Smooth muscle cell (in vitro differentiated cells): ENCODE measurements at regions not wholly inside any gene's neighbourhood (a gene's known extent, or its start where the extent isn't known, plus 50 kb on each side); places are given as distances from the start of the nearest gene placed in this dataset.

Experiments used
- DNase-seq: peaks from one replicate; lab custom pipeline; 2025; ENCODE audit not compliant: unreplicated experiment; lab: John Stamatoyannopoulos, UW
- H2AFZ ChIP-seq: fragments of 200-600 bp; sonication (generic); 2 replicates; pipeline ENCODE4 v1.6.0; 2016; ENCODE audit warnings: antibody characterized with exemption, low read depth, mild to moderate bottlenecking
- H3F3A ChIP-seq: fragments of 200-600 bp; sonication (generic); 2 replicates; pipeline ENCODE4 v1.6.0; 2017; ENCODE audit warnings: antibody characterized with exemption, low read depth
- H3K27ac ChIP-seq: fragments of 200-600 bp; sonication (generic); 2 replicates; pipeline ENCODE4 v1.5.1; 2016; ENCODE audit warnings: low read depth, mild to moderate bottlenecking
- H3K27me3 ChIP-seq: fragments of 200-600 bp; sonication (generic); 2 replicates; pipeline ENCODE4 v1.6.1; 2016; ENCODE audit warnings: low read depth, mild to moderate bottlenecking
- H3K36me3 ChIP-seq: fragments of 200-600 bp; sonication (generic); 2 replicates; pipeline ENCODE4 v1.5.1; 2016; ENCODE audit warnings: low read depth
- H3K4me1 ChIP-seq: fragments of 200-600 bp; sonication (generic); 2 replicates; pipeline ENCODE4 v1.5.1; 2016; ENCODE audit warnings: low read depth
- H3K4me2 ChIP-seq: fragments of 200-600 bp; sonication (generic); 2 replicates; pipeline ENCODE4 v1.6.0; 2016; ENCODE audit warnings: mild to moderate bottlenecking
- H3K4me3 ChIP-seq: fragments of 200-600 bp; sonication (generic); 2 replicates; pipeline ENCODE4 v1.5.1; 2016; ENCODE audit warnings: mild to moderate bottlenecking
- H3K79me2 ChIP-seq: fragments of 200-600 bp; sonication (generic); 2 replicates; pipeline ENCODE4 v1.6.0; 2016; ENCODE audit warnings: low read depth, mild to moderate bottlenecking
- H3K9ac ChIP-seq: fragments of 200-600 bp; sonication (generic); 2 replicates; pipeline ENCODE4 v1.6.0; 2016; ENCODE audit warnings: low read depth
- H3K9me3 ChIP-seq: fragments of 200-600 bp; sonication (generic); replicated peaks from 2 replicates; pipeline ENCODE4 v1.5.1; 2016; ENCODE audit warnings: low read depth
- H4K20me1 ChIP-seq: fragments of 200-600 bp; sonication (generic); 2 replicates; pipeline ENCODE4 v1.6.0; 2016; ENCODE audit warnings: low read depth
- CTCF ChIP-seq: fragments of 200-600 bp; sonication (generic); IDR thresholded peaks from 2 replicates; pipeline ENCODE4 v1.5.1; 2017; ENCODE audit warnings: borderline replicate concordance, mild to moderate bottlenecking, antibody characterized with exemption; ENCODE audit not compliant: insufficient read depth, poor library complexity, severe bottlenecking
- WGBS: methylation state at CpG from one replicate; pipeline ENCODE4 v1.1.7; 2016; ENCODE audit warnings: low lambda C conversion rate; 5-methylcytosine and 5-hydroxymethylcytosine counted together

- no peaks in the 10 kb centered on the region for H3K9me3 ChIP-seq
- no peak overlapping the region for H3K9ac ChIP-seq
- no peaks in the 10 kb centered on the region for H3F3A ChIP-seq
- H3K27ac ChIP-seq = no peak overlapping the region
- H2AFZ ChIP-seq = no peak overlapping the region
- H3K4me3 ChIP-seq = no peak overlapping the region
- no peaks in the 10 kb centered on the region for H3K79me2 ChIP-seq
- no peak for TF ChIP-seq CTCF
- no peaks in the 10 kb centered on the region for H3K4me1 ChIP-seq
- no peaks in the 10 kb centered on the region for H3K36me3 ChIP-seq
- WGBS = 97% methylated on average over 17 of the region's 17 CpGs
- H3K27me3 ChIP-seq = no peaks in the 10 kb centered on the region
- H3K4me2 ChIP-seq = no peak overlapping the region
- DNase-seq = no peak
- no peaks in the 10 kb centered on the region for H4K20me1 ChIP-seq
These were observed 221.2 kb upstream of the ATP6AP2 start for GRCh38 chrX:40359593-40359992.

DNA sequence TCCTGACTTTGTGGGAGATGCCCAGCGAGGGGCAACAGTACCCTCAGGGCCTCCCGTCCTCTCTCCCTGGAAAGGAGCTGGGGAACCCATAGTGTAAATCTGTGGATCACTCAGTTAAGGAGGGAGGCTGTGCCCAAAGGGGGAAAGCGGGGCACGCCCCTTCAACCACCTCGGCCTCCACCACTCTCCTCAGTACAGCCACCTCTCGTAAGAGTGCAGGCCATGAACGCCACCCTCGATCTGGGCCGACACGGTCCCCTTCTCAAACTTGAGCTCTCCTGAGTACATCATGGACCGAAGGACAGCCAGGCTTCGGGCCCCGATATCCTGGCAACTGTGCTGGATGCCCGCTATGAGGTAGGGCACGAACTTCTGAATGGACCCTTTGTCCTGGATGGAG, 221.8 kb upstream of the ATP6AP2 start:
- Histone ChIP-seq H3K27ac (no peak overlapping the region), H3K4me3 (no peak overlapping the region), H3K4me1 (no peaks in the 10 kb centered on the region), H3K4me2 (no peak overlapping the region), H2AFZ (no peak overlapping the region), H4K20me1 (no peaks in the 10 kb centered on the region), H3K79me2 (no peaks in the 10 kb centered on the region), H3K9me3 (no peaks in the 10 kb centered on the region), H3K36me3 (no peaks in the 10 kb centered on the region), H3F3A (no peaks in the 10 kb centered on the region), H3K9ac (no peak overlapping the region), H3K27me3 (no peaks in the 10 kb centered on the region)
- 99% methylated on average over 14 of the region's 15 CpGs for WGBS
- no peak for TF ChIP-seq CTCF
- no peak for DNase-seq

DNA sequence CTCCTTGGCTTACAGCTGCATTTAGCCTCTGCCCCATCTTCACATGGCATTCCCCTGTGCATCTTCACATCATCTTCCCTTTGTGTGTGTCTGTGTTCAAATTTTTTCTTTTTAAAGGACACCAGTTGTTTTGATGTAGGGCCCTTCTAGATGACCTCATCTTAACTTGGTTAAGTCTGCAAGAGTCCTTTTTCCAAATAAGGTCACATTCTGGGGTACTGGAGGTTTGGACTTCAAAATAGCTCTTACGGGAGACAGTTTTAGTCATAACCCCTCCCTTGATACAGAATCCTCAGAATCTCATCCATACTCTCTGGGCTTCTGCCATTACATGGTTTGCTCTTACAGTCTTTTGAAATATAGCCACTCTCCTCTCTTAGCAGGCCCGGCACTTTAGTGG, 231.5 kb upstream of the ATP6AP2 start:
- no peaks in the 10 kb centered on the region for H3K36me3 ChIP-seq
- H3F3A ChIP-seq = no peaks in the 10 kb centered on the region
- H3K27ac ChIP-seq = no peak overlapping the region
- H3K79me2 ChIP-seq = no peaks in the 10 kb centered on the region
- H3K9me3 ChIP-seq = no peaks in the 10 kb centered on the region
- 72% methylated on average over 2 of the region's 2 CpGs for WGBS
- no peak overlapping the region for H3K4me3 ChIP-seq
- DNase-seq = no peak
- TF ChIP-seq CTCF = no peak
- H3K9ac ChIP-seq = no peak overlapping the region
- H3K4me1 ChIP-seq = no peaks in the 10 kb centered on the region
- H2AFZ ChIP-seq = no peak overlapping the region
- H3K4me2 ChIP-seq = no peak overlapping the region
- H4K20me1 ChIP-seq = no peaks in the 10 kb centered on the region
- no peaks in the 10 kb centered on the region for H3K27me3 ChIP-seq

DNA sequence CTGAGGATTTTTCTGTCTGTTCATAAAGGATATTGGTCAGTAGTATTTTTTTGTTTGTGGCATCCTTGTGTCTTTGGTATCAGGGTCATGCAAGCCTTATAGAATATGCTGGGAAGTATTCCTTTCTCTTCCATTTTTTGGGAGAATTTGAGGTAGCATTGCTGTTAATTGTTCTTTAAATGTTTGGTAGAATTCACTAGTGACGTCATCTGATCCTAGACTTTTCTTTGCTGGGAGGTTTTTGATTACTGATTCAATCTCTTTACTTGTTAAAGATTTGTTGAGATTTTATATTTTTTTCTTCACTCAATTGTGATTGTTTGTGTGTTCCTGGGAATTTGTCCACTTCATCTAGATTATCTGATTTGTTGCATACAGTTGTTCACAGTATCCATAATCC, 234.4 kb upstream of the ATP6AP2 start:
- Histone ChIP-seq H3K4me2 (no peak overlapping the region), H3F3A (no peaks in the 10 kb centered on the region), H2AFZ (no peak overlapping the region), H3K27ac (no peak overlapping the region), H3K9me3 (no peaks in the 10 kb centered on the region), H4K20me1 (no peaks in the 10 kb centered on the region), H3K4me3 (no peak overlapping the region), H3K27me3 (no peaks in the 10 kb centered on the region), H3K79me2 (no peaks in the 10 kb centered on the region), H3K4me1 (no peaks in the 10 kb centered on the region), H3K36me3 (no peaks in the 10 kb centered on the region), H3K9ac (no peak overlapping the region)
- DNase-seq = no peak
- no peak for TF ChIP-seq CTCF
- 68% methylated on average over 1 of the region's 1 CpG for WGBS
